ENCODE measurements at regions not wholly inside any gene's neighbourhood (a gene's known extent, or its start where the extent isn't known, plus 50 kb on each side); places are given as distances from the start of the nearest gene placed in this dataset.

GRCh38 chr10:57638411-57638810 lies 629.3 kb downstream of the IPMK start:
- TF ChIP-seq CTCF (IDR thresholded peaks at IDR 0.05) = no peak
- TF ChIP-seq POLR2A (IDR thresholded peaks at IDR 0.05) = no peak
